DND-41 (cell line): ENCODE measurements at regions not wholly inside any gene's neighbourhood (a gene's known extent, or its start where the extent isn't known, plus 50 kb on each side); places are given as distances from the start of the nearest gene placed in this dataset.

Experiments
- CTCF ChIP-seq: IDR thresholded peaks from 2 replicates; pipeline ENCODE4 v1.5.1; 2012; ENCODE audit warnings: borderline replicate concordance, low read length, moderate library complexity, mild to moderate bottlenecking; ENCODE audit not compliant: poor library complexity, severe bottlenecking; ENCODE audit errors: extremely low read depth
- EZH2 ChIP-seq: IDR thresholded peaks from 3 replicates; pipeline ENCODE4 v1.6.1; 2012; ENCODE audit warnings: borderline replicate concordance, low read depth, mild to moderate bottlenecking, moderate library complexity, low read length, inconsistent platforms; ENCODE audit not compliant: severe bottlenecking

- TF ChIP-seq CTCF (no peak), EZH2 (no peak)
These were observed 207.3 kb downstream of the URI1 start for GRCh38 chr19:30149300-30149699.
